D721Med (cell line): ENCODE measurements at regions not wholly inside any gene's neighbourhood (a gene's known extent, or its start where the extent isn't known, plus 50 kb on each side); places are given as distances from the start of the nearest gene placed in this dataset.

Source experiments
- DNase-seq: peaks from one replicate; pipeline ENCODE4 v3.0.0; 2011; ENCODE audit warnings: low spot score; ENCODE audit not compliant: insufficient read length
- FAIRE-seq: peaks from 2 replicates; lab custom pipeline; 2011; peaks lifted over from hg19 to GRCh38; lab: Jason Lieb, UNC
- TF ChIP-seq, protein P1 (sequence below): IDR thresholded peaks from 2 replicates; pipeline ENCODE4 v1.5.1; 2012; ENCODE audit warnings: mild to moderate bottlenecking, control low read depth; ENCODE audit not compliant: insufficient read depth; ENCODE audit errors: missing control alignments

DNA sequence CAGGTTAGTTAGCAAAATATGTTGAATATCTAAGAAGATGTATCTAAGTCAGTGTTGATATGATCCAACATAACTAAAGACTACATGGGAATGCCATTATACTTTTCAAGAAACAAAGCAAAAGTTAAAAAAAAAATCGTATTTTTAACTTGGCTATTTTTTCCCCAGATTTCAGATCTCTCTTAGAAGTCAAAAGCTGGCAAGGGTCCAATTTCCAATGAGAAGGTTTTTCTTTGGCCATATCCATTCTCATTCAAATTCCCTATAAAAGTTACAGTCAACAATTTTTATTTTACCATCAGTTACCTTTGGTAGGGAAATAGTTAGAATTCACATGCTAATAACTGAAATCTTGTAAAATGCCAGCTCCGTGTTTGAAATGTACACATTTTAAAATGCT is 70.5 kb upstream of the FAT3 start:
- TF ChIP-seq, protein P1, sequence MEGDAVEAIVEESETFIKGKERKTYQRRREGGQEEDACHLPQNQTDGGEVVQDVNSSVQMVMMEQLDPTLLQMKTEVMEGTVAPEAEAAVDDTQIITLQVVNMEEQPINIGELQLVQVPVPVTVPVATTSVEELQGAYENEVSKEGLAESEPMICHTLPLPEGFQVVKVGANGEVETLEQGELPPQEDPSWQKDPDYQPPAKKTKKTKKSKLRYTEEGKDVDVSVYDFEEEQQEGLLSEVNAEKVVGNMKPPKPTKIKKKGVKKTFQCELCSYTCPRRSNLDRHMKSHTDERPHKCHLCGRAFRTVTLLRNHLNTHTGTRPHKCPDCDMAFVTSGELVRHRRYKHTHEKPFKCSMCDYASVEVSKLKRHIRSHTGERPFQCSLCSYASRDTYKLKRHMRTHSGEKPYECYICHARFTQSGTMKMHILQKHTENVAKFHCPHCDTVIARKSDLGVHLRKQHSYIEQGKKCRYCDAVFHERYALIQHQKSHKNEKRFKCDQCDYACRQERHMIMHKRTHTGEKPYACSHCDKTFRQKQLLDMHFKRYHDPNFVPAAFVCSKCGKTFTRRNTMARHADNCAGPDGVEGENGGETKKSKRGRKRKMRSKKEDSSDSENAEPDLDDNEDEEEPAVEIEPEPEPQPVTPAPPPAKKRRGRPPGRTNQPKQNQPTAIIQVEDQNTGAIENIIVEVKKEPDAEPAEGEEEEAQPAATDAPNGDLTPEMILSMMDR, result no peak
- no peak for FAIRE-seq
- no peak for DNase-seq

DNA sequence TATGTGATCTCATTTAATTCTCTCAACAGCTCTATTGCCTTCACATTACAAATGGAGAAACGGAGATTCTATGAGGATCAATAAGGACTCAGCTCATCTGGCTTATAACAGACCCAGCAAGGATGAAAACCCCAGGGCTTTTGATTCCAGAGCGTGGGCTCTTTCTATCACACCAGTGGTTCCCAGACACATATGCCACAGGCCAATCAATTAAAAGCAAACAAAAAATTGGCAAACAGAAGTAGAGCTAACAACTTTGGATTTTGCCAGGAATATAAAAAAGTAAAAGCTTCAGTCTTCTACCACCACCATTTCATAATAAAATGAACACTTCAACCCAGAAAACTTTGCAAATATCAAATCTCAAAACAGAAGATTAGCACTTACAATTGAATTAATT is 71.1 kb upstream of the FAT3 start:
- FAIRE-seq (no peak), DNase-seq (no peak)
- TF ChIP-seq, protein P1, result no peak

DNA sequence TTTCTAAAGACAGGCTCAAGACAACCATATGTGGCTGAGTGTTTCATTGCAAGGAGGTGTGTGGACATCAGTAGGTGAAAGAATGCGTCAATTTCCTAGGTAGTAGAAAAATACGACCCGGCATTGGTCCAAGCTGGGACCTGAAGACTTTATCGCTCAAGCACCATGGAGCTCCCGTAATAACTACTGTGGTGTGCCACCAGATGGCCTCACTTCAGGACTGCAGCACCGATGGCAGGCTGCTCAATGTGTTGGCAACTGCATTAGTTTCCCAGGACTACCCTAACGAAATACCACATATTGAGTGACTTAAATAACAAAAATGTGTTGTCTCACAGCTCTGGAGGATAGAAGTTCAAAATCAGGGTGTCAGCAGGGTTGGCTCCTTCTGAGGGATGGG is 72.4 kb upstream of the FAT3 start:
- TF ChIP-seq, protein P1, result no peak
- no peak for DNase-seq
- no peak for FAIRE-seq

DNA sequence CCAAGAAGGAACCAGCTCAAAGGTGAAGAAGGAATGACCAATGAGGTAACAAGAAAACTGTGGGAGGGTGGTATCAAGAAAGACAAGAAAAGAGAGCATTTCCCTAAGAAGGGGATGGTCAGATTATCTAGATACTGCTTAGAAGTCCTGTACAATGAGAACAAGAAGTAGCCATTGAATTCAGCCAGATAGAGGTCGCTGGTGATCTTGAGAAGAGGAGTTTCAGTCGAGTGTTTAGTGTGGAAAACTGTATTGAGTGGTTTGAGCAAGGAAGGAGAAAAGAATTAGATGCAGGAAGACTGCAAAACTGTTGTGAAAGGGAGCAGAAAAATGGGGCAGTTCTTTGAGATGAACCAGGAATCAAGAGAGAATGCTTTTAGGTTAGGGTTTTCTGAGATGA is 74.6 kb upstream of the FAT3 start:
- FAIRE-seq (no peak), DNase-seq (no peak)
- TF ChIP-seq, protein P1, result no peak

DNA sequence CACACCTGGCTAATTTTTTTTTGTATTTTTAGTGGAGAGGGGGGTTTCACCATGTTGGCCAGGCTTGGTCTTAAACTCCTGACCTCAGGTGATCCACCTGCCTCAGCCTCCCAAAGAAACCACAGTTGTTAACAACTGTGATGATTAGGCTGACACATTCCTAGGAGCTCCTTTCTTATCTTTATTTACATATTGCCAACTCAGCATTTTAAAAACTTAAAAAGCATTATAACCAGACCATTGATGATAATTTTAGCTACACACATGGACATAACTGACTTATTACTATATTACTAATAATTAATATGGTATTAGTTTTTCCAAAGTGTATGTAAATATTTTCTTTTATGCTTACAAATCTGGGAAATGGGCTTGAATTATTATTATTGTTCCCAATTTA is 82.9 kb upstream of the FAT3 start:
- no peak for FAIRE-seq
- no peak for DNase-seq
- TF ChIP-seq, protein P1, result no peak

DNA sequence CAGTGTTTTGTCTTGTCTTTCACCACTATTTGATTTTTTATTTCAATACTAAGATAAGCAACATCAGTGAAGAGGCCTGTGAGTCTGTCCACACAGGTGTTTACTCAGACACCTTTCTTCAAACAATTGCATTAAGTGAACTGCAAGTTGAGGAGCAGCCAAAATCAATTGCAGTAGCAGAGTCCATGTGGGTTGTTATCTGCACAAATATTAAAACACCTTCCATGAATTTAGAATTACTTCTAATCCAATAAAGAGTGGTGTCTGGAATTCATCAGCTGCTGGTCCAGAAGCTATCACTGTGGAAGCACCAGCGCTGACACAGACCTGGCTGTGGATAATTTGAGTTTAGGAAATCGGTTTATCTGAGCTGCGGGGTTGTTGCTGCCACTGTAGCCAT is 83.5 kb upstream of the FAT3 start:
- DNase-seq (no peak), FAIRE-seq (no peak)
- TF ChIP-seq, protein P1, result no peak

DNA sequence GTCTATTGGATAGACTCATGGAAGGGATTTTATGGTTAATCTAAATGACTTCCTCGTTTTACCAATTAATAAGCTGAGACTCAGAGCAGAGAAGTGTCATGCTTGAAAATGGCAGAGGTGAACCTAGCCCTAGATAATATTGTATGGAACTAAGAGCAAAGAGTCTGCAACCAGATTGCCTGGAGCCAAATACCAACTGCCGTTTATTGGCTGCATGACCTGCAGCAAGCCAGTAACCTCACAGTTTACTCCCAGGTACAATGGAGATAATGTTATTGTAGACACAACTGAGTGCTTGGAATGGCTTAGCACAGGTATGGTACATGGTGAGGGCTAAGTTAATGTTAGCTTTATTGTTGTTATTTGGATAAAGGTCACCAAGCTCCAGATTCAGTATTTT is 84.6 kb upstream of the FAT3 start:
- FAIRE-seq (no peak), DNase-seq (no peak)
- TF ChIP-seq, protein P1, result no peak
